ENCODE measurements at regions not wholly inside any gene's neighbourhood (a gene's known extent, or its start where the extent isn't known, plus 50 kb on each side); places are given as distances from the start of the nearest gene placed in this dataset.

DNA sequence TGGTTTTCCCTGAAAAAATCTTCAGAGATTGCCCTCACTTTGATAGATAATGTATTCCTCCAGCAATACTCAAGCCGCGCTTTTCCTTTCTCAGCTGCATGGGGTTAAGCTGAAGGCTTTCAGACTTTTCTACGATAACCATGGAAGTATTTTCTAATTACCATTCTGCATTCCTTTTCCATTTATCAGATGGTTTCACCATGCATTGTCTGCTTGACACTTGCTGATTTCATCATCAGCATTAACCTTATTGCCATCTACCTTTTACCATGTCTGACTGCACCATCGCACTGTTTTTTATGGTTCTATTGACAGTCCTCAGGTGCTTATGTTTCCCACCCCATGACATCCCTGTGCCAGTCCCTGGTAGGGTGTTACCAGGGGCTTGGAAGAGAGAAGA lies 91.6 kb downstream of the DMAC1 start:
- Histone ChIP-seq H3K4me3 (no peak overlapping the region), H3K4me1 (replicated peaks; ENCODE audit: insufficient read depth) (no peaks in the 10 kb centered on the region), H3K9me2 (ENCODE audit: insufficient read depth) (no peaks in the 10 kb centered on the region), H3K36me3 (ENCODE audit: low read depth) (no peaks in the 10 kb centered on the region), H4K20me1 (ENCODE audit: insufficient read depth) (no peaks in the 10 kb centered on the region), H2AFZ (no peak overlapping the region), H3K79me2 (ENCODE audit: low read depth) (no peaks in the 10 kb centered on the region), H3F3A (ENCODE audit: insufficient read depth, low read depth) (no peaks in the 10 kb centered on the region), H3K9me3 (ENCODE audit: insufficient read depth, low read depth) (no peaks in the 10 kb centered on the region), H3K27ac (no peak overlapping the region), H3K27me3 (ENCODE audit: insufficient read depth, low read depth) (no peaks in the 10 kb centered on the region), H3K4me2 (no peak overlapping the region)
- no TSS peak for BruUV-seq (replicated peaks)
- ChIA-PET CTCF (no interaction called here), POLR2A (ENCODE audit: unreplicated experiment) (no interaction called here)
- no peak for TF ChIP-seq EZH2 (IDR thresholded peaks at IDR 0.05; ENCODE audit: low read depth)
- TF ChIP-seq, protein P1, sequence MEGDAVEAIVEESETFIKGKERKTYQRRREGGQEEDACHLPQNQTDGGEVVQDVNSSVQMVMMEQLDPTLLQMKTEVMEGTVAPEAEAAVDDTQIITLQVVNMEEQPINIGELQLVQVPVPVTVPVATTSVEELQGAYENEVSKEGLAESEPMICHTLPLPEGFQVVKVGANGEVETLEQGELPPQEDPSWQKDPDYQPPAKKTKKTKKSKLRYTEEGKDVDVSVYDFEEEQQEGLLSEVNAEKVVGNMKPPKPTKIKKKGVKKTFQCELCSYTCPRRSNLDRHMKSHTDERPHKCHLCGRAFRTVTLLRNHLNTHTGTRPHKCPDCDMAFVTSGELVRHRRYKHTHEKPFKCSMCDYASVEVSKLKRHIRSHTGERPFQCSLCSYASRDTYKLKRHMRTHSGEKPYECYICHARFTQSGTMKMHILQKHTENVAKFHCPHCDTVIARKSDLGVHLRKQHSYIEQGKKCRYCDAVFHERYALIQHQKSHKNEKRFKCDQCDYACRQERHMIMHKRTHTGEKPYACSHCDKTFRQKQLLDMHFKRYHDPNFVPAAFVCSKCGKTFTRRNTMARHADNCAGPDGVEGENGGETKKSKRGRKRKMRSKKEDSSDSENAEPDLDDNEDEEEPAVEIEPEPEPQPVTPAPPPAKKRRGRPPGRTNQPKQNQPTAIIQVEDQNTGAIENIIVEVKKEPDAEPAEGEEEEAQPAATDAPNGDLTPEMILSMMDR (conservative IDR thresholded peaks at IDR 0.05): no peak
- DNase-seq: no peak
- intact Hi-C loops (cut with micrococcal nuclease; ENCODE audit: unreplicated experiment): no loop called here

- Histone ChIP-seq H3K9me2 (ENCODE audit: insufficient read depth) (no peaks in the 10 kb centered on the region), H3K4me1 (replicated peaks; ENCODE audit: insufficient read depth) (no peaks in the 10 kb centered on the region), H3K79me2 (ENCODE audit: low read depth) (no peaks in the 10 kb centered on the region), H3K27ac (no peak overlapping the region), H4K20me1 (ENCODE audit: insufficient read depth) (no peaks in the 10 kb centered on the region), H3K36me3 (ENCODE audit: low read depth) (no peaks in the 10 kb centered on the region), H2AFZ (no peak overlapping the region), H3F3A (ENCODE audit: insufficient read depth, low read depth) (no peaks in the 10 kb centered on the region), H3K9me3 (ENCODE audit: insufficient read depth, low read depth) (no peaks in the 10 kb centered on the region), H3K4me3 (no peak overlapping the region), H3K27me3 (ENCODE audit: insufficient read depth, low read depth) (no peaks in the 10 kb centered on the region), H3K4me2 (no peak overlapping the region)
- ChIA-PET CTCF (no interaction called here), POLR2A (ENCODE audit: unreplicated experiment) (interaction anchor here (0.7 kb wide), 1 partner anchor 18 kb away, joined by 5 read pairs; no protein-coding TSS in a partner anchor)
- TF ChIP-seq, protein P1 (conservative IDR thresholded peaks at IDR 0.05): no peak
- TF ChIP-seq EZH2 (IDR thresholded peaks at IDR 0.05; ENCODE audit: low read depth): no peak
- DNase-seq: no peak
- intact Hi-C loops (cut with micrococcal nuclease; ENCODE audit: unreplicated experiment): no loop called here
- no TSS peak for BruUV-seq (replicated peaks)
These were observed 95.0 kb downstream of the DMAC1 start for GRCh38 chr9:7704543-7704942.

- no peak overlapping the region for H3K4me3 ChIP-seq
- no peaks in the 10 kb centered on the region for H3K79me2 ChIP-seq (ENCODE audit: low read depth)
- DNase-seq: no peak
- no peaks in the 10 kb centered on the region for H3K9me3 ChIP-seq (ENCODE audit: insufficient read depth, low read depth)
- ChIA-PET CTCF (no interaction called here), POLR2A (ENCODE audit: unreplicated experiment) (no interaction called here)
- BruUV-seq (replicated peaks): no TSS peak
- H3K4me1 ChIP-seq (replicated peaks; ENCODE audit: insufficient read depth): no peaks in the 10 kb centered on the region
- no peak for TF ChIP-seq EZH2 (IDR thresholded peaks at IDR 0.05; ENCODE audit: low read depth)
- TF ChIP-seq, protein P1 (conservative IDR thresholded peaks at IDR 0.05): no peak
- no peak overlapping the region for H3K27ac ChIP-seq
- no peaks in the 10 kb centered on the region for H3K36me3 ChIP-seq (ENCODE audit: low read depth)
- H3K9me2 ChIP-seq (ENCODE audit: insufficient read depth): no peaks in the 10 kb centered on the region
- H3F3A ChIP-seq (ENCODE audit: insufficient read depth, low read depth): no peaks in the 10 kb centered on the region
- no peaks in the 10 kb centered on the region for H4K20me1 ChIP-seq (ENCODE audit: insufficient read depth)
- H3K4me2 ChIP-seq: no peak overlapping the region
- no peak overlapping the region for H2AFZ ChIP-seq
- H3K27me3 ChIP-seq (ENCODE audit: insufficient read depth, low read depth): no peaks in the 10 kb centered on the region
- intact Hi-C loops (cut with micrococcal nuclease; ENCODE audit: unreplicated experiment): no loop called here
These were observed 107.7 kb downstream of the DMAC1 start for GRCh38 chr9:7691909-7692308.
